ENCODE measurements at regions not wholly inside any gene's neighbourhood (a gene's known extent, or its start where the extent isn't known, plus 50 kb on each side); places are given as distances from the start of the nearest gene placed in this dataset.

GRCh38 chr2:176490061-176490861, 221.0 kb downstream of the MTX2 start:
- Histone ChIP-seq H3K36me3 (no peaks in the 10 kb centered on the region), H3K4me3 (no peak overlapping the region), H3K9me3 (replicated peaks) (no peaks in the 10 kb centered on the region), H3K4me1 (replicated peaks) (peaks cover 22% of the 10 kb centered on the region), H3K27ac (no peak overlapping the region), H3K27me3 (replicated peaks) (no peaks in the 10 kb centered on the region; the same call in 1 of the 2 replicates)
- no peak for DNase-seq (ENCODE audit: low read depth in 1 of 2, low spot score in 2 of 2)

- no peaks in the 10 kb centered on the region; the same call in 1 of the 2 replicates for H3K27me3 ChIP-seq (replicated peaks)
- no peak overlapping the region for H3K4me3 ChIP-seq
- peaks cover 22% of the 10 kb centered on the region for H3K4me1 ChIP-seq (replicated peaks)
- no peaks in the 10 kb centered on the region for H3K9me3 ChIP-seq (replicated peaks)
- H3K27ac ChIP-seq, result peak overlapping the region; percentile 1; the same call in 1 of the 2 replicates
- H3K36me3 ChIP-seq, result no peaks in the 10 kb centered on the region
- DNase-seq (ENCODE audit: low read depth in 1 of 2, low spot score in 2 of 2), result peak; percentile 62 to 63
These were observed 222.1 kb downstream of the MTX2 start for GRCh38 chr2:176491172-176491904.

- Histone ChIP-seq H3K27me3 (replicated peaks) (no peaks in the 10 kb centered on the region; the same call in 1 of the 2 replicates), H3K27ac (no peak overlapping the region), H3K4me3 (no peak overlapping the region), H3K4me1 (replicated peaks) (peaks cover 27% of the 10 kb centered on the region), H3K9me3 (replicated peaks) (no peaks in the 10 kb centered on the region), H3K36me3 (no peaks in the 10 kb centered on the region)
- no peak for DNase-seq (ENCODE audit: low read depth in 1 of 2, low spot score in 2 of 2)
These were observed 223.3 kb downstream of the MTX2 start for GRCh38 chr2:176492583-176492982.

GRCh38 chr2:176493226-176493825, 224.1 kb downstream of the MTX2 start:
- peaks cover 26% of the 10 kb centered on the region for H3K4me1 ChIP-seq (replicated peaks)
- H3K36me3 ChIP-seq, result no peaks in the 10 kb centered on the region
- DNase-seq (ENCODE audit: low read depth in 1 of 2, low spot score in 2 of 2), result no peak
- H3K4me3 ChIP-seq, result no peak overlapping the region
- H3K27ac ChIP-seq, result no peak overlapping the region
- no peaks in the 10 kb centered on the region; the same call in 1 of the 2 replicates for H3K27me3 ChIP-seq (replicated peaks)
- no peaks in the 10 kb centered on the region for H3K9me3 ChIP-seq (replicated peaks)

GRCh38 chr2:176493909-176494308, 224.7 kb downstream of the MTX2 start:
- H3K27me3 ChIP-seq (replicated peaks), result no peaks in the 10 kb centered on the region; the same call in 1 of the 2 replicates

GRCh38 chr2:176494949-176495353, 225.7 kb downstream of the MTX2 start:
- DNase-seq (ENCODE audit: low read depth in 1 of 2, low spot score in 2 of 2), result no peak
- H3K4me1 ChIP-seq (replicated peaks), result peaks cover 20% of the 10 kb centered on the region
- no peaks in the 10 kb centered on the region for H3K36me3 ChIP-seq
- H3K9me3 ChIP-seq (replicated peaks), result no peaks in the 10 kb centered on the region
- H3K4me3 ChIP-seq, result no peak overlapping the region
- no peaks in the 10 kb centered on the region; the same call in 1 of the 2 replicates for H3K27me3 ChIP-seq (replicated peaks)
- no peak overlapping the region for H3K27ac ChIP-seq

More at GRCh38 chr2:176493909-176494308, 224.7 kb downstream of the MTX2 start:
- no peak overlapping the region for H3K27ac ChIP-seq
- H3K9me3 ChIP-seq (replicated peaks), result no peaks in the 10 kb centered on the region
- DNase-seq (ENCODE audit: low read depth in 1 of 2, low spot score in 2 of 2), result no peak
- no peak overlapping the region for H3K4me3 ChIP-seq
- no peaks in the 10 kb centered on the region for H3K36me3 ChIP-seq
- peaks cover 20% of the 10 kb centered on the region for H3K4me1 ChIP-seq (replicated peaks)

GRCh38 chr2:176495826-176496225, 226.6 kb downstream of the MTX2 start:
- no peak overlapping the region for H3K27ac ChIP-seq
- no peaks in the 10 kb centered on the region; the same call in 1 of the 2 replicates for H3K27me3 ChIP-seq (replicated peaks)
- no peaks in the 10 kb centered on the region for H3K9me3 ChIP-seq (replicated peaks)

GRCh38 chr2:176496761-176497160, 227.5 kb downstream of the MTX2 start:
- H3K27me3 ChIP-seq (replicated peaks), result no peaks in the 10 kb centered on the region; the same call in 1 of the 2 replicates
- DNase-seq (ENCODE audit: low read depth in 1 of 2, low spot score in 2 of 2), result peak in 1 of 2 experiments; percentile 20
- no peak overlapping the region for H3K27ac ChIP-seq
- H3K9me3 ChIP-seq (replicated peaks), result no peaks in the 10 kb centered on the region
- H3K36me3 ChIP-seq, result no peaks in the 10 kb centered on the region
- peaks cover 6% of the 10 kb centered on the region for H3K4me1 ChIP-seq (replicated peaks)
- H3K4me3 ChIP-seq, result no peak overlapping the region

More at GRCh38 chr2:176495826-176496225, 226.6 kb downstream of the MTX2 start:
- no peak for DNase-seq (ENCODE audit: low read depth in 1 of 2, low spot score in 2 of 2)
- no peaks in the 10 kb centered on the region for H3K36me3 ChIP-seq
- no peak overlapping the region for H3K4me3 ChIP-seq
- peaks cover 15% of the 10 kb centered on the region for H3K4me1 ChIP-seq (replicated peaks)

GRCh38 chr2:176500901-176501300, 231.7 kb downstream of the MTX2 start:
- Histone ChIP-seq H3K36me3 (no peaks in the 10 kb centered on the region), H3K9me3 (replicated peaks) (no peaks in the 10 kb centered on the region), H3K4me1 (replicated peaks) (peaks cover 5% of the 10 kb centered on the region), H3K27me3 (replicated peaks) (no peaks in the 10 kb centered on the region), H3K4me3 (no peak overlapping the region), H3K27ac (no peak overlapping the region)
- DNase-seq (ENCODE audit: low read depth in 1 of 2, low spot score in 2 of 2), result no peak

- H3K27ac ChIP-seq, result no peak overlapping the region
- H3K9me3 ChIP-seq (replicated peaks), result no peaks in the 10 kb centered on the region
- H3K36me3 ChIP-seq, result no peaks in the 10 kb centered on the region
- H3K4me1 ChIP-seq (replicated peaks), result peaks cover 2% of the 10 kb centered on the region
- no peak for DNase-seq (ENCODE audit: low read depth in 1 of 2, low spot score in 2 of 2)
- H3K27me3 ChIP-seq (replicated peaks), result no peaks in the 10 kb centered on the region
- H3K4me3 ChIP-seq, result no peak overlapping the region
These were observed 232.4 kb downstream of the MTX2 start for GRCh38 chr2:176501617-176502016.

GRCh38 chr2:176502619-176503018, 233.4 kb downstream of the MTX2 start:
- Histone ChIP-seq H3K4me3 (no peak overlapping the region), H3K9me3 (replicated peaks) (no peaks in the 10 kb centered on the region), H3K27me3 (replicated peaks) (no peaks in the 10 kb centered on the region), H3K36me3 (no peaks in the 10 kb centered on the region), H3K27ac (no peak overlapping the region), H3K4me1 (replicated peaks) (no peaks in the 10 kb centered on the region)
- DNase-seq (ENCODE audit: low read depth in 1 of 2, low spot score in 2 of 2), result no peak

GRCh38 chr2:176503776-176504175, 234.5 kb downstream of the MTX2 start:
- DNase-seq (ENCODE audit: low read depth in 1 of 2, low spot score in 2 of 2), result no peak
- no peak overlapping the region for H3K27ac ChIP-seq
- no peak overlapping the region for H3K4me3 ChIP-seq
- H3K4me1 ChIP-seq (replicated peaks), result no peaks in the 10 kb centered on the region
- no peaks in the 10 kb centered on the region for H3K27me3 ChIP-seq (replicated peaks)
- H3K36me3 ChIP-seq, result no peaks in the 10 kb centered on the region
- no peaks in the 10 kb centered on the region for H3K9me3 ChIP-seq (replicated peaks)

- DNase-seq (ENCODE audit: low read depth in 1 of 2, low spot score in 2 of 2), result no peak
- Histone ChIP-seq H3K27ac (no peak overlapping the region), H3K9me3 (replicated peaks) (no peaks in the 10 kb centered on the region), H3K4me3 (no peak overlapping the region), H3K36me3 (no peaks in the 10 kb centered on the region), H3K4me1 (replicated peaks) (no peaks in the 10 kb centered on the region), H3K27me3 (replicated peaks) (no peaks in the 10 kb centered on the region)
These were observed 235.2 kb downstream of the MTX2 start for GRCh38 chr2:176504440-176504839.

- no peaks in the 10 kb centered on the region for H3K4me1 ChIP-seq (replicated peaks)
- no peak overlapping the region for H3K4me3 ChIP-seq
- no peaks in the 10 kb centered on the region for H3K9me3 ChIP-seq (replicated peaks)
- no peak overlapping the region for H3K27ac ChIP-seq
- no peaks in the 10 kb centered on the region for H3K27me3 ChIP-seq (replicated peaks)
- H3K36me3 ChIP-seq, result no peaks in the 10 kb centered on the region
- DNase-seq (ENCODE audit: low read depth in 1 of 2, low spot score in 2 of 2), result no peak
These were observed 238.5 kb downstream of the MTX2 start for GRCh38 chr2:176507786-176508185.

Data from SJSA1 (cell line).